H1 (cell line): ENCODE measurements at regions not wholly inside any gene's neighbourhood (a gene's known extent, or its start where the extent isn't known, plus 50 kb on each side); places are given as distances from the start of the nearest gene placed in this dataset.

Experiments
- JUND ChIP-seq: IDR thresholded peaks from 2 replicates; pipeline ENCODE4 v1.6.1; 2011; ENCODE audit warnings: mild to moderate bottlenecking, improper control_type of control experiment, low read length
- POU5F1 ChIP-seq: IDR thresholded peaks from 2 replicates; pipeline ENCODE4 v1.6.1; 2011; ENCODE audit warnings: low read depth, mild to moderate bottlenecking, low read length, moderate library complexity
- SIRT6 ChIP-seq: IDR thresholded peaks from one replicate; pipeline ENCODE4 v1.7.1; 2012; ENCODE audit warnings: low read length, inconsistent platforms
- TF ChIP-seq, protein P1 (sequence below): IDR thresholded peaks from 2 replicates; pipeline ENCODE4 v1.6.1; 2011; ENCODE audit warnings: low read length, improper control_type of control experiment

GRCh38 chr2:132255714-132256113 lies 94.0 kb upstream of the ANKRD30BL start (continued):
- no peak for TF ChIP-seq SIRT6
- TF ChIP-seq, protein P1, sequence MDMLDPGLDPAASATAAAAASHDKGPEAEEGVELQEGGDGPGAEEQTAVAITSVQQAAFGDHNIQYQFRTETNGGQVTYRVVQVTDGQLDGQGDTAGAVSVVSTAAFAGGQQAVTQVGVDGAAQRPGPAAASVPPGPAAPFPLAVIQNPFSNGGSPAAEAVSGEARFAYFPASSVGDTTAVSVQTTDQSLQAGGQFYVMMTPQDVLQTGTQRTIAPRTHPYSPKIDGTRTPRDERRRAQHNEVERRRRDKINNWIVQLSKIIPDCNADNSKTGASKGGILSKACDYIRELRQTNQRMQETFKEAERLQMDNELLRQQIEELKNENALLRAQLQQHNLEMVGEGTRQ: no peak
- no peak for TF ChIP-seq JUND
- TF ChIP-seq POU5F1: no peak
- TF ChIP-seq, all 59 proteins: peak for 0
